Fibroblast of lung (primary cell): ENCODE measurements at regions not wholly inside any gene's neighbourhood (a gene's known extent, or its start where the extent isn't known, plus 50 kb on each side); places are given as distances from the start of the nearest gene placed in this dataset.

ENCODE experiments used
- DNase-seq, 2 donors: peaks; one replicate each; pipeline versions ENCODE4 v3.0.0 to v3.0.0-alpha.2; 2010; ENCODE audit warnings: low read depth in 2 of 2
- H2AFZ ChIP-seq: 2 replicates; pipeline ENCODE4 v1.5.1; 2012; ENCODE audit warnings: low read length, control low read depth, inconsistent platforms
- H3K27ac ChIP-seq: 2 replicates; pipeline ENCODE4 v1.5.1; 2011; ENCODE audit warnings: low read length, control low read depth; ENCODE audit not compliant: insufficient read depth
- H3K27me3 ChIP-seq: 2 replicates; pipeline ENCODE4 v1.5.1; 2011; ENCODE audit warnings: mild to moderate bottlenecking, low read length; ENCODE audit not compliant: control insufficient read depth, insufficient read depth
- H3K36me3 ChIP-seq: 2 replicates; pipeline ENCODE4 v1.5.1; 2011; ENCODE audit warnings: low read length; ENCODE audit not compliant: control insufficient read depth, insufficient read depth
- H3K4me1 ChIP-seq: 2 replicates; pipeline ENCODE4 v1.5.1; 2011; ENCODE audit warnings: low read length; ENCODE audit not compliant: control insufficient read depth, insufficient read depth; ENCODE audit errors: extremely low read depth
- H3K4me2 ChIP-seq: 2 replicates; pipeline ENCODE4 v1.5.1; 2011; ENCODE audit warnings: low read length, control low read depth; ENCODE audit not compliant: insufficient read depth; ENCODE audit errors: extremely low read depth
- H3K4me3 ChIP-seq, 4 experiments: fragments of 200-600 bp in 1 of 4; sonication (generic) in 1 of 4; replicated peaks in 1 of 4; 2 replicates each; pipeline ENCODE4 v1.5.1; 2011 to 2016; ENCODE audit warnings: low read length in 4 of 4, low read depth in 3 of 4, mild to moderate bottlenecking in 3 of 4, control low read depth in 2 of 4, inconsistent platforms in 1 of 4, mixed read lengths in 1 of 4; ENCODE audit not compliant: insufficient read depth in 1 of 4; ENCODE audit errors: control extremely low read depth in 1 of 4
- H3K79me2 ChIP-seq: 2 replicates; pipeline ENCODE4 v1.5.1; 2012; ENCODE audit warnings: mild to moderate bottlenecking, low read length, inconsistent platforms; ENCODE audit not compliant: control insufficient read depth, insufficient read depth
- H3K9ac ChIP-seq: 2 replicates; pipeline ENCODE4 v1.5.1; 2011; ENCODE audit warnings: mild to moderate bottlenecking, low read length, control low read depth; ENCODE audit not compliant: insufficient read depth
- H3K9me3 ChIP-seq: 2 replicates; pipeline ENCODE4 v1.5.1; 2012; ENCODE audit warnings: low read depth, low read length; ENCODE audit not compliant: control insufficient read depth, insufficient read depth
- H4K20me1 ChIP-seq: 2 replicates; pipeline ENCODE4 v1.5.1; 2011; ENCODE audit warnings: low read length; ENCODE audit not compliant: control insufficient read depth, insufficient read depth; ENCODE audit errors: extremely low read depth
- CTCF ChIP-seq, 2 donors: IDR thresholded peaks in 1 of 2; conservative IDR thresholded peaks in 1 of 2; 1 replicate in 1 of 2; 2 replicates in 1 of 2; pipeline ENCODE4 v1.5.1; 2011 to 2012; ENCODE audit warnings: low read length in 2 of 2, control low read depth in 1 of 2, inconsistent platforms in 1 of 2, low read depth in 1 of 2, mild to moderate bottlenecking in 1 of 2
- EZH2 ChIP-seq: IDR thresholded peaks from 2 replicates; pipeline ENCODE4 v1.5.1; 2012; ENCODE audit warnings: low read length, control low read depth, mild to moderate bottlenecking; ENCODE audit errors: missing control alignments

DNA sequence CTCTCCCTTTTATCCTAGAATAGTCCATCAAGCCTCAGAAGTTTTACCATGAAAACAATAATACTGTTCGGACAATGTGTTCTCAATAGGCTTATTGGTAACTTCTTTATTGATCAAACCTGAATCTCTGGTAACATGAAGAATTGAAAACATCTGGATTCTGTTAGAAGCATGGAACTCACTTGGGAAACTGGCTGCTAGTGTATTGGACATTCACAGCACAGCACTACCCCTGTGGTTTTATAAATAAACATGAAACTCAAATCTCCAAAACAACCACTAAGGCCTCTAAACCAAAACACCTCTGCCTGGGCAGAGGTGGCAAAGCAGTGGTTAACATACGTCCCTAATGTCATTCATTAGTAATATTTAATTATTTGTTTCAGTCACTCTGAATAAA lies 157.6 kb upstream of the KCNQ5 start:
- Histone ChIP-seq H3K79me2 (no peaks in the 10 kb centered on the region), H3K27me3 (no peaks in the 10 kb centered on the region), H4K20me1 (no peaks in the 10 kb centered on the region), H2AFZ (no peak overlapping the region), H3K4me1 (peaks cover 5% of the 10 kb centered on the region), H3K4me2 (no peak overlapping the region), H3K9me3 (no peaks in the 10 kb centered on the region), H3K9ac (no peak overlapping the region), H3K4me3 (no peak overlapping the region), H3K27ac (no peak overlapping the region), H3K36me3 (no peaks in the 10 kb centered on the region)
- TF ChIP-seq EZH2 (no peak), CTCF (conservative IDR thresholded peaks at IDR 0.05 in 1 of 2, IDR thresholded peaks at IDR 0.05 in 1 of 2; ENCODE audit: low read depth in 1 of 2, low read length in 2 of 2) (no peak)
- DNase-seq, result peak; percentile 5 to 7

GRCh38 chr6:72464791-72465691 lies 156.8 kb upstream of the KCNQ5 start:
- TF ChIP-seq EZH2, result no peak
- TF ChIP-seq CTCF (conservative IDR thresholded peaks at IDR 0.05 in 1 of 2, IDR thresholded peaks at IDR 0.05 in 1 of 2; ENCODE audit: low read depth in 1 of 2, low read length in 2 of 2), result no peak

DNA sequence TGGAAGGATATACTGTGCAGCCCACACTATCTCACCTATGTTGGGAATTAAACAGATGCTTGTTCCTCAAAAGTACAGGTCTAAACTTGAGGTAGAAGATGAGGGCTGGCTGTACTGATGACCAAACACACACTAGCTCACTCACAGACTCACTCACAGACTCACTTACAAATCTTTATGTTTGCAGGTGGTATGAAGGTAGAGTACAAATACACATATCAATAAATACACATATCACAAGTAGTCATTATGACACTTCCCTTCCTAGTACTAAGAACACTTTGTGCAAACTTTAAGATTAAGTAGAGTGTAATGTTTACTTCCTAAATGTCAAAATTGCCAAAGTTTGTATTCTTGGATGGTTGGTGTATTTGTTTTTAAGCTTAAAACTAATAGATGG lies 155.4 kb upstream of the KCNQ5 start:
- Histone ChIP-seq H3K4me1 (peaks cover 5% of the 10 kb centered on the region), H3K4me2 (no peak overlapping the region), H3K27ac (no peak overlapping the region), H3K36me3 (no peaks in the 10 kb centered on the region), H3K9ac (no peak overlapping the region), H4K20me1 (no peaks in the 10 kb centered on the region), H3K9me3 (no peaks in the 10 kb centered on the region), H3K4me3 (no peak overlapping the region), H2AFZ (no peak overlapping the region), H3K27me3 (no peaks in the 10 kb centered on the region), H3K79me2 (no peaks in the 10 kb centered on the region)
- no peak for TF ChIP-seq EZH2
- TF ChIP-seq CTCF (conservative IDR thresholded peaks at IDR 0.05 in 1 of 2, IDR thresholded peaks at IDR 0.05 in 1 of 2; ENCODE audit: low read depth in 1 of 2, low read length in 2 of 2), result no peak
- DNase-seq, result no peak

More at GRCh38 chr6:72464791-72465691, 156.8 kb upstream of the KCNQ5 start:
- Histone ChIP-seq H3K4me3 (no peak overlapping the region), H3K79me2 (no peaks in the 10 kb centered on the region), H3K27me3 (no peaks in the 10 kb centered on the region), H3K9me3 (no peaks in the 10 kb centered on the region), H3K4me1 (peaks cover 5% of the 10 kb centered on the region), H3K9ac (no peak overlapping the region), H3K4me2 (peak overlapping the region; percentile 20), H4K20me1 (no peaks in the 10 kb centered on the region), H3K27ac (no peak overlapping the region), H2AFZ (no peak overlapping the region), H3K36me3 (no peaks in the 10 kb centered on the region)
- DNase-seq, result peak; percentile 51 to 89
